Panc1 (cell line): ENCODE measurements at regions not wholly inside any gene's neighbourhood (a gene's known extent, or its start where the extent isn't known, plus 50 kb on each side); places are given as distances from the start of the nearest gene placed in this dataset.

Experiments used
- ATAC-seq: fragments of 200-7000 bp; cut with Tn5 transposase; 2 replicates; pipeline ENCODE4 v1.9.1; 2020; ENCODE audit warnings: mild to moderate bottlenecking, moderate library complexity
- BruUV-seq: library from RNA; stranded (reverse); fragments of 400-500 nt; replicated peaks from 2 replicates; lab custom pipeline; 2021; lab: Mats Ljungman, UMichigan
- CTCF ChIA-PET: fragments of 300-600 bp; sonication (Branson Sonifier 250); formaldehyde crosslinking; loops from one replicate; lab custom pipeline; 2022; ENCODE audit warnings: antibody characterized with exemption; lab: Charles Lee
- POLR2A ChIA-PET: fragments of 300-600 bp; sonication (Branson Sonifier 250); formaldehyde crosslinking; loops from one replicate; lab custom pipeline; 2022; ENCODE audit warnings: antibody characterized with exemption; lab: Charles Lee
- DNase-seq: peaks from one replicate; pipeline ENCODE4 v3.0.0-alpha.2; 2010; ENCODE audit warnings: low read depth, low spot score
- H3K27ac ChIP-seq: 2 replicates; pipeline ENCODE4 v1.5.1; 2011; ENCODE audit warnings: mild to moderate bottlenecking, low read length, inconsistent platforms
- H3K27me3 ChIP-seq: fragments of 200-500 bp; sonication (Bioruptor generic); 2 replicates; pipeline ENCODE4 v1.6.0; 2014; ENCODE audit warnings: low read length, inconsistent platforms; ENCODE audit not compliant: control insufficient read depth, insufficient read depth
- H3K36me3 ChIP-seq: fragments of 200-500 bp; sonication (Bioruptor generic); 2 replicates; pipeline ENCODE4 v1.5.1; 2014; ENCODE audit warnings: inconsistent platforms, mild to moderate bottlenecking, low read length, moderate library complexity; ENCODE audit not compliant: control insufficient read depth, insufficient read depth
- H3K4me1 ChIP-seq: 2 replicates; pipeline ENCODE4 v1.5.1; 2011; ENCODE audit warnings: inconsistent platforms, mild to moderate bottlenecking, low read length, moderate library complexity; ENCODE audit not compliant: control insufficient read depth, insufficient read depth
- H3K4me3 ChIP-seq, 2 experiments: 2 replicates each; pipeline ENCODE4 v1.5.1; 2011 to 2012; ENCODE audit warnings: low read depth in 2 of 2, low read length in 2 of 2, mild to moderate bottlenecking in 2 of 2, inconsistent platforms in 1 of 2, moderate library complexity in 1 of 2
- H3K9me3 ChIP-seq: fragments of 200-500 bp; sonication (Bioruptor generic); 2 replicates; pipeline ENCODE4 v1.5.1; 2014; ENCODE audit warnings: low read depth, mild to moderate bottlenecking, inconsistent platforms, low read length, moderate library complexity; ENCODE audit not compliant: control insufficient read depth, insufficient read depth
- POLR2AphosphoS5 ChIP-seq: IDR thresholded peaks from 2 replicates; pipeline ENCODE4 v1.6.1; 2012; ENCODE audit warnings: mild to moderate bottlenecking, low read depth, low read length, moderate library complexity
- SIN3A ChIP-seq: IDR thresholded peaks from 2 replicates; pipeline ENCODE4 v1.6.1; 2012; ENCODE audit warnings: low read depth, mild to moderate bottlenecking, low read length, moderate library complexity, borderline replicate concordance; ENCODE audit not compliant: insufficient read depth
- TCF7L2 ChIP-seq: IDR thresholded peaks from 2 replicates; pipeline ENCODE4 v1.6.1; 2011; ENCODE audit warnings: mild to moderate bottlenecking, low read depth, low read length, inconsistent platforms
- in situ Hi-C: cut with HindIII; loops from 2 replicates; pipeline ENCODE4 v1.10.0; 2016; ENCODE audit warnings: low sequenced_read_pairs, low pct_unique_long_range_greater_than_20kb
- intact Hi-C: fragments of 100-400 bp; cut with micrococcal nuclease; formaldehyde crosslinking; loops from one replicate; pipeline ENCODE4 v1.10.0; 2022; ENCODE audit not compliant: unreplicated experiment
- TF ChIP-seq, protein P1 (sequence below), 2 experiments: IDR thresholded peaks; 2 replicates each; pipeline ENCODE4 v1.6.1; 2011 to 2012; ENCODE audit warnings: low read depth in 2 of 2, control low read depth in 1 of 2, low read length in 1 of 2, mild to moderate bottlenecking in 1 of 2, moderate library complexity in 1 of 2; ENCODE audit not compliant: insufficient read depth in 1 of 2
- TF ChIP-seq, protein P2 (sequence below): fragments of 450-650 bp; IDR thresholded peaks from 2 replicates; pipeline ENCODE4 v1.5.1; 2017; ENCODE audit warnings: mild to moderate bottlenecking

DNA sequence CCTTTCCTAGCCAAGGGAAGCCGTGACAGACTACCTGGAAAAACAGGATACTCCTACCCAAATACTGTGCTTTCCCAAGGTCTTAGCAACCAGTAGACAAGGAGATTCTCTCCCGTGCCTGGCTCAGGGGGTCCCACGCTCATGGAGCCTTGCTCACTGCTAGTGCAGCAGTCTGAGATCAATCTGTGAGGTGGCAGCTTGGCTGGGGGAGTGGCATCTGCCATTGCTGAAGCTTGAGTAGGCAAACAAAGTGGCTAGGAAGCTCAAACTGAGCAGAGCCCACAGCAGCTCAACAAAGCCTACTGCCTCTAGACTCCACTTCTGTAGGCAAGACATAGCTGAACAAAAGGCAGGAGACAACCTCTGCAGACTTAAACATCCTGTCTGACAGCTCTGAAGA is 177.1 kb downstream of the PARM1 start:
- BruUV-seq = no TSS peak
- no peak for DNase-seq
- in situ Hi-C loops = no loop called here
- Histone ChIP-seq H3K9me3 (no peaks in the 10 kb centered on the region), H3K4me1 (no peaks in the 10 kb centered on the region), H3K4me3 (no peak overlapping the region), H3K27ac (no peak overlapping the region), H3K36me3 (no peaks in the 10 kb centered on the region), H3K27me3 (no peaks in the 10 kb centered on the region)
- TF ChIP-seq TCF7L2 = no peak
- TF ChIP-seq, protein P1, sequence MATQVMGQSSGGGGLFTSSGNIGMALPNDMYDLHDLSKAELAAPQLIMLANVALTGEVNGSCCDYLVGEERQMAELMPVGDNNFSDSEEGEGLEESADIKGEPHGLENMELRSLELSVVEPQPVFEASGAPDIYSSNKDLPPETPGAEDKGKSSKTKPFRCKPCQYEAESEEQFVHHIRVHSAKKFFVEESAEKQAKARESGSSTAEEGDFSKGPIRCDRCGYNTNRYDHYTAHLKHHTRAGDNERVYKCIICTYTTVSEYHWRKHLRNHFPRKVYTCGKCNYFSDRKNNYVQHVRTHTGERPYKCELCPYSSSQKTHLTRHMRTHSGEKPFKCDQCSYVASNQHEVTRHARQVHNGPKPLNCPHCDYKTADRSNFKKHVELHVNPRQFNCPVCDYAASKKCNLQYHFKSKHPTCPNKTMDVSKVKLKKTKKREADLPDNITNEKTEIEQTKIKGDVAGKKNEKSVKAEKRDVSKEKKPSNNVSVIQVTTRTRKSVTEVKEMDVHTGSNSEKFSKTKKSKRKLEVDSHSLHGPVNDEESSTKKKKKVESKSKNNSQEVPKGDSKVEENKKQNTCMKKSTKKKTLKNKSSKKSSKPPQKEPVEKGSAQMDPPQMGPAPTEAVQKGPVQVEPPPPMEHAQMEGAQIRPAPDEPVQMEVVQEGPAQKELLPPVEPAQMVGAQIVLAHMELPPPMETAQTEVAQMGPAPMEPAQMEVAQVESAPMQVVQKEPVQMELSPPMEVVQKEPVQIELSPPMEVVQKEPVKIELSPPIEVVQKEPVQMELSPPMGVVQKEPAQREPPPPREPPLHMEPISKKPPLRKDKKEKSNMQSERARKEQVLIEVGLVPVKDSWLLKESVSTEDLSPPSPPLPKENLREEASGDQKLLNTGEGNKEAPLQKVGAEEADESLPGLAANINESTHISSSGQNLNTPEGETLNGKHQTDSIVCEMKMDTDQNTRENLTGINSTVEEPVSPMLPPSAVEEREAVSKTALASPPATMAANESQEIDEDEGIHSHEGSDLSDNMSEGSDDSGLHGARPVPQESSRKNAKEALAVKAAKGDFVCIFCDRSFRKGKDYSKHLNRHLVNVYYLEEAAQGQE (IDR thresholded peaks at IDR 0.05; ENCODE audit: insufficient read depth in 1 of 2, low read depth in 2 of 2, low read length in 1 of 2) = no peak
- CTCF ChIA-PET = no interaction called here
- POLR2A ChIA-PET = no interaction called here
- intact Hi-C loops = no loop called here
- ATAC-seq = no peak

DNA sequence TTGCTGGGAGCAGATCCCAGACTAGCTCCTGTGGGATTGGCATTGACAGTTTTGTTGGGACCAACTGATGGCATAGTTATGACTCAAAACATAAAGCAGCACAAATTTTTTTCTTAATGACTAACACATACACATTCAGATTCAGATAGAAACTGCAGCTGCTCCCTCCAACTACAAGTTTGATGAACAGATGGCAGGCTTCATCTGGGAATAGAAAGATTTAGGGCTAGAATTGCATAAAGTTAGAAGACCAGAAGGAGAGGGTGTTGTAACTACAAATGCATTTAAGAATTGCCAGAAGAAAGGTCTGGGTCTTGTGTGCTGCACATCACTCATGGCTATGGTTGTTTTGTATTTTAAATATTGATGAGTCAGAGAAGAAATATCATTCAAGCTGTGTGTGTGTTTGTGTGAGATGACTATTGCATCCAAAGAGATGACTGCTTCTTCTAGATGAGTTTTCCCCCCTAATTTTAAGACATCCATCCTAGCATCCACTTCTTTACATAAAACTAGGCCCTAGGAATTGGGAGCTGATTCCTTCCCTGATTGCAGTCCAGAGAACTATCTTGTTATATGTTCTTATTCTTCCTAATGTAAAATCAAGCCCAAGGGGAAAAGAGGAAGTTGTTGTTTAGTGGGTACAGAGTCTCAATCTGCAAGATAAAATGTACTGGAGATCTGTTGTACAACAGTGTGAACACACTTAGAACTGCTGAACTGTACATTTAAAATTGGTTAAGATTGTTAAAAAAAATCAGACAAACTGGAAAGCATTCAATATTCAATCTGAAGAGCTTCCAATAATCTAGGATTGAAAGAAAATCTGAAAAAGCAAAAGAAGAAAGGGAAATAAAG is 175.1 kb downstream of the PARM1 start:
- H3K36me3 ChIP-seq = no peaks in the 10 kb centered on the region
- H3K27me3 ChIP-seq = no peaks in the 10 kb centered on the region
- H3K4me3 ChIP-seq = no peak overlapping the region
- ATAC-seq (no peak), DNase-seq (no peak)
- no peak overlapping the region for H3K27ac ChIP-seq
- H3K4me1 ChIP-seq = no peaks in the 10 kb centered on the region
- no peaks in the 10 kb centered on the region for H3K9me3 ChIP-seq
- CTCF ChIA-PET = no interaction called here
- TF ChIP-seq, protein P1 (IDR thresholded peaks at IDR 0.05; ENCODE audit: insufficient read depth in 1 of 2, low read depth in 2 of 2, low read length in 1 of 2) = no peak
- TF ChIP-seq SIN3A (no peak), TCF7L2 (no peak), POLR2AphosphoS5 (no peak)
- TF ChIP-seq, protein P2, sequence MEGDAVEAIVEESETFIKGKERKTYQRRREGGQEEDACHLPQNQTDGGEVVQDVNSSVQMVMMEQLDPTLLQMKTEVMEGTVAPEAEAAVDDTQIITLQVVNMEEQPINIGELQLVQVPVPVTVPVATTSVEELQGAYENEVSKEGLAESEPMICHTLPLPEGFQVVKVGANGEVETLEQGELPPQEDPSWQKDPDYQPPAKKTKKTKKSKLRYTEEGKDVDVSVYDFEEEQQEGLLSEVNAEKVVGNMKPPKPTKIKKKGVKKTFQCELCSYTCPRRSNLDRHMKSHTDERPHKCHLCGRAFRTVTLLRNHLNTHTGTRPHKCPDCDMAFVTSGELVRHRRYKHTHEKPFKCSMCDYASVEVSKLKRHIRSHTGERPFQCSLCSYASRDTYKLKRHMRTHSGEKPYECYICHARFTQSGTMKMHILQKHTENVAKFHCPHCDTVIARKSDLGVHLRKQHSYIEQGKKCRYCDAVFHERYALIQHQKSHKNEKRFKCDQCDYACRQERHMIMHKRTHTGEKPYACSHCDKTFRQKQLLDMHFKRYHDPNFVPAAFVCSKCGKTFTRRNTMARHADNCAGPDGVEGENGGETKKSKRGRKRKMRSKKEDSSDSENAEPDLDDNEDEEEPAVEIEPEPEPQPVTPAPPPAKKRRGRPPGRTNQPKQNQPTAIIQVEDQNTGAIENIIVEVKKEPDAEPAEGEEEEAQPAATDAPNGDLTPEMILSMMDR = no peak
- no TSS peak for BruUV-seq
- in situ Hi-C loops = no loop called here
- intact Hi-C loops = no loop called here
- POLR2A ChIA-PET = no interaction called here
